GM12892 (cell line): ENCODE measurements at regions not wholly inside any gene's neighbourhood (a gene's known extent, or its start where the extent isn't known, plus 50 kb on each side); places are given as distances from the start of the nearest gene placed in this dataset.

Experiments
- DNase-seq: peaks from one replicate; pipeline ENCODE4 v3.0.0; 2011; ENCODE audit not compliant: insufficient read length
- FAIRE-seq: peaks from 2 replicates; lab custom pipeline; 2011; peaks lifted over from hg19 to GRCh38; lab: Jason Lieb, UNC
- POLR2A ChIP-seq: IDR thresholded peaks from 2 replicates; pipeline ENCODE4 v1.6.1; 2011; ENCODE audit warnings: low read depth, low read length, control low read depth
- POLR2AphosphoS5 ChIP-seq: IDR thresholded peaks from 2 replicates; pipeline ENCODE4 v1.6.1; 2011; ENCODE audit warnings: low read depth, low read length, control low read depth
- TAF1 ChIP-seq: IDR thresholded peaks from 2 replicates; pipeline ENCODE4 v1.6.1; 2011; ENCODE audit warnings: low read depth, mild to moderate bottlenecking, control low read depth, low read length, borderline replicate concordance

- TF ChIP-seq TAF1 (no peak), POLR2A (no peak), POLR2AphosphoS5 (no peak)
- no peak for FAIRE-seq
- no peak for DNase-seq
These were observed 197.4 kb upstream of the MTPN start for GRCh38 chr7:136174477-136175125.

GRCh38 chr7:136173874-136174273, 196.7 kb upstream of the MTPN start:
- DNase-seq (no peak), FAIRE-seq (no peak)
- no peak for TF ChIP-seq TAF1
- TF ChIP-seq POLR2A: no peak
- TF ChIP-seq POLR2AphosphoS5: no peak

- FAIRE-seq: no peak
- no peak for DNase-seq
- no peak for TF ChIP-seq POLR2A
These were observed 194.1 kb upstream of the MTPN start for GRCh38 chr7:136171233-136171632.

- DNase-seq (no peak), FAIRE-seq (no peak)
- TF ChIP-seq POLR2AphosphoS5 (no peak), TAF1 (no peak), POLR2A (no peak)
These were observed 191.7 kb upstream of the MTPN start for GRCh38 chr7:136168821-136169220.

- FAIRE-seq (no peak), DNase-seq (no peak)
- no peak for TF ChIP-seq TAF1
- TF ChIP-seq POLR2A: no peak
- no peak for TF ChIP-seq POLR2AphosphoS5
These were observed 190.8 kb upstream of the MTPN start for GRCh38 chr7:136167991-136168390.

- TF ChIP-seq TAF1 (no peak), POLR2AphosphoS5 (no peak), POLR2A (no peak)
- no peak for FAIRE-seq
- no peak for DNase-seq
These were observed 189.4 kb upstream of the MTPN start for GRCh38 chr7:136166521-136166920.

- FAIRE-seq: no peak
- no peak for DNase-seq
- TF ChIP-seq TAF1: no peak
- no peak for TF ChIP-seq POLR2AphosphoS5
- TF ChIP-seq POLR2A: no peak
These were observed 186.2 kb upstream of the MTPN start for GRCh38 chr7:136163340-136163801.

GRCh38 chr7:136150311-136150710, 173.2 kb upstream of the MTPN start:
- no peak for TF ChIP-seq POLR2AphosphoS5
- no peak for TF ChIP-seq POLR2A
- no peak for TF ChIP-seq TAF1
- DNase-seq (no peak), FAIRE-seq (no peak)

GRCh38 chr7:136148920-136149319, 171.8 kb upstream of the MTPN start:
- FAIRE-seq: no peak
- TF ChIP-seq POLR2AphosphoS5 (no peak), POLR2A (no peak), TAF1 (no peak)

GRCh38 chr7:136146925-136147324, 169.8 kb upstream of the MTPN start:
- FAIRE-seq (no peak), DNase-seq (no peak)
- no peak for TF ChIP-seq TAF1
- no peak for TF ChIP-seq POLR2AphosphoS5
- TF ChIP-seq POLR2A: no peak

More at GRCh38 chr7:136148920-136149319, 171.8 kb upstream of the MTPN start:
- DNase-seq: no peak

- no peak for DNase-seq
- FAIRE-seq: no peak
- TF ChIP-seq POLR2A: no peak
- TF ChIP-seq POLR2AphosphoS5: no peak
- TF ChIP-seq TAF1: no peak
These were observed 167.0 kb upstream of the MTPN start for GRCh38 chr7:136144182-136144581.

- FAIRE-seq: no peak
- TF ChIP-seq TAF1: no peak
- TF ChIP-seq POLR2A: no peak
- no peak for TF ChIP-seq POLR2AphosphoS5
- no peak for DNase-seq
These were observed 166.1 kb upstream of the MTPN start for GRCh38 chr7:136143271-136143670.

- DNase-seq (no peak), FAIRE-seq (no peak)
- TF ChIP-seq TAF1: no peak
- TF ChIP-seq POLR2A: no peak
- TF ChIP-seq POLR2AphosphoS5: no peak
These were observed 165.4 kb upstream of the MTPN start for GRCh38 chr7:136142583-136142982.
